ENCODE measurements at regions not wholly inside any gene's neighbourhood (a gene's known extent, or its start where the extent isn't known, plus 50 kb on each side); places are given as distances from the start of the nearest gene placed in this dataset.

- TF ChIP-seq, protein P1, sequence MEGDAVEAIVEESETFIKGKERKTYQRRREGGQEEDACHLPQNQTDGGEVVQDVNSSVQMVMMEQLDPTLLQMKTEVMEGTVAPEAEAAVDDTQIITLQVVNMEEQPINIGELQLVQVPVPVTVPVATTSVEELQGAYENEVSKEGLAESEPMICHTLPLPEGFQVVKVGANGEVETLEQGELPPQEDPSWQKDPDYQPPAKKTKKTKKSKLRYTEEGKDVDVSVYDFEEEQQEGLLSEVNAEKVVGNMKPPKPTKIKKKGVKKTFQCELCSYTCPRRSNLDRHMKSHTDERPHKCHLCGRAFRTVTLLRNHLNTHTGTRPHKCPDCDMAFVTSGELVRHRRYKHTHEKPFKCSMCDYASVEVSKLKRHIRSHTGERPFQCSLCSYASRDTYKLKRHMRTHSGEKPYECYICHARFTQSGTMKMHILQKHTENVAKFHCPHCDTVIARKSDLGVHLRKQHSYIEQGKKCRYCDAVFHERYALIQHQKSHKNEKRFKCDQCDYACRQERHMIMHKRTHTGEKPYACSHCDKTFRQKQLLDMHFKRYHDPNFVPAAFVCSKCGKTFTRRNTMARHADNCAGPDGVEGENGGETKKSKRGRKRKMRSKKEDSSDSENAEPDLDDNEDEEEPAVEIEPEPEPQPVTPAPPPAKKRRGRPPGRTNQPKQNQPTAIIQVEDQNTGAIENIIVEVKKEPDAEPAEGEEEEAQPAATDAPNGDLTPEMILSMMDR (IDR thresholded peaks at IDR 0.05), result peak in 1 of 6 experiments; percentile 21
- TF ChIP-seq POLR2A (IDR thresholded peaks at IDR 0.05), result no peak
These were observed 946.0 kb downstream of the FAM181B start for GRCh38 chr11:81787584-81788049.

Data from Peyer's patch (tissue), 4 donors.